Fibroblast of gingiva (primary cell): ENCODE measurements at regions not wholly inside any gene's neighbourhood (a gene's known extent, or its start where the extent isn't known, plus 50 kb on each side); places are given as distances from the start of the nearest gene placed in this dataset.
A peak's percentile ranks its signal among the peaks of the same experiment; 100 is the strongest.

Experiments
- DNase-seq: peaks from one replicate; pipeline ENCODE4 v3.0.0-alpha.2; 2011; ENCODE audit warnings: low read depth

- peak; percentile 6 for DNase-seq
These were observed 410.0 kb upstream of the SOX9 start for GRCh38 chr17:71710816-71711215.

- DNase-seq = no peak
These were observed 407.0 kb upstream of the SOX9 start for GRCh38 chr17:71713846-71714245.

- DNase-seq = no peak
These were observed 396.5 kb upstream of the SOX9 start for GRCh38 chr17:71724339-71724738.

GRCh38 chr17:71725811-71726210 lies 395.0 kb upstream of the SOX9 start:
- no peak for DNase-seq

GRCh38 chr17:71726341-71726740 lies 394.5 kb upstream of the SOX9 start:
- DNase-seq = no peak

GRCh38 chr17:71727292-71727691 lies 393.5 kb upstream of the SOX9 start:
- no peak for DNase-seq

GRCh38 chr17:71727723-71728122 lies 393.1 kb upstream of the SOX9 start:
- DNase-seq = no peak

GRCh38 chr17:71730871-71731270 lies 389.9 kb upstream of the SOX9 start:
- no peak for DNase-seq

- DNase-seq = no peak
These were observed 384.9 kb upstream of the SOX9 start for GRCh38 chr17:71735893-71736292.

GRCh38 chr17:71740866-71741265 lies 380.0 kb upstream of the SOX9 start:
- DNase-seq = no peak

- no peak for DNase-seq
These were observed 379.0 kb upstream of the SOX9 start for GRCh38 chr17:71741836-71742235.

- DNase-seq = no peak
These were observed 371.9 kb upstream of the SOX9 start for GRCh38 chr17:71748872-71749271.

GRCh38 chr17:71753070-71753469 lies 367.8 kb upstream of the SOX9 start:
- no peak for DNase-seq

GRCh38 chr17:71757156-71757555 lies 363.7 kb upstream of the SOX9 start:
- DNase-seq = no peak

- DNase-seq = no peak
These were observed 362.9 kb upstream of the SOX9 start for GRCh38 chr17:71757956-71758355.

- no peak for DNase-seq
These were observed 361.3 kb upstream of the SOX9 start for GRCh38 chr17:71759422-71760060.

- DNase-seq = no peak
These were observed 360.6 kb upstream of the SOX9 start for GRCh38 chr17:71760062-71760720.

- DNase-seq = no peak
These were observed 358.3 kb upstream of the SOX9 start for GRCh38 chr17:71762526-71762925.

GRCh38 chr17:71764505-71764904 lies 356.3 kb upstream of the SOX9 start:
- no peak for DNase-seq

- DNase-seq = no peak
These were observed 355.4 kb upstream of the SOX9 start for GRCh38 chr17:71765437-71765836.

GRCh38 chr17:71769850-71770249 lies 351.0 kb upstream of the SOX9 start:
- DNase-seq = no peak

GRCh38 chr17:71777048-71777640 lies 343.7 kb upstream of the SOX9 start:
- DNase-seq = no peak

- DNase-seq = no peak
These were observed 341.3 kb upstream of the SOX9 start for GRCh38 chr17:71779482-71779881.

- no peak for DNase-seq
These were observed 340.2 kb upstream of the SOX9 start for GRCh38 chr17:71780596-71780995.
